Activated CD8-positive, alpha-beta T cell treated with anti-CD3 and anti-CD28 coated beads for 36 hours (primary cell): ENCODE measurements at regions not wholly inside any gene's neighbourhood (a gene's known extent, or its start where the extent isn't known, plus 50 kb on each side); places are given as distances from the start of the nearest gene placed in this dataset.

Experiments
- ATAC-seq: fragments of 200-7000 bp; cut with Tn5 transposase; one replicate; pipeline ENCODE4 v1.10.0; 2021; ENCODE audit warnings: mild to moderate bottlenecking, moderate library complexity
- CTCF ChIA-PET: fragments of 350-600 bp; sonication (Branson Sonifier 250); formaldehyde crosslinking; loops from one replicate; lab custom pipeline; 2021; ENCODE audit warnings: antibody characterized with exemption; lab: Charles Lee
- POLR2A ChIA-PET: fragments of 350-600 bp; sonication (Branson Sonifier 250); formaldehyde crosslinking; loops from one replicate; lab custom pipeline; 2021; ENCODE audit warnings: antibody characterized with exemption; lab: Charles Lee
- DNase-seq: peaks from one replicate; pipeline ENCODE4 v3.0.0-alpha.2; 2020
- H3K27ac Mint-ChIP-seq: one replicate; pipeline ENCODE4 v1.8.0; 2021; ENCODE audit warnings: mild to moderate bottlenecking, mixed read lengths
- H3K27me3 Mint-ChIP-seq: one replicate; pipeline ENCODE4 v1.8.0; 2021; ENCODE audit warnings: mixed read lengths
- H3K36me3 Mint-ChIP-seq: one replicate; pipeline ENCODE4 v1.8.0; 2021; ENCODE audit warnings: low read depth, mixed read lengths
- H3K4me1 Mint-ChIP-seq: one replicate; pipeline ENCODE4 v1.8.0; 2021; ENCODE audit warnings: low read depth, mixed read lengths
- H3K4me3 Mint-ChIP-seq: one replicate; pipeline ENCODE4 v1.8.0; 2021; ENCODE audit warnings: mild to moderate bottlenecking, moderate library complexity, mixed read lengths
- H3K9me3 Mint-ChIP-seq: one replicate; pipeline ENCODE4 v1.8.0; 2021; ENCODE audit warnings: mixed read lengths
- intact Hi-C: fragments of 100-400 bp; cut with micrococcal nuclease; formaldehyde crosslinking; loops from one replicate; pipeline ENCODE4 v1.10.0; 2022
- TF ChIP-seq, protein P1 (sequence below): fragments of 200-600 bp; IDR thresholded peaks from one replicate; pipeline ENCODE4 v1.8.0; 2022; ENCODE audit warnings: antibody characterized with exemption, mild to moderate bottlenecking

DNA sequence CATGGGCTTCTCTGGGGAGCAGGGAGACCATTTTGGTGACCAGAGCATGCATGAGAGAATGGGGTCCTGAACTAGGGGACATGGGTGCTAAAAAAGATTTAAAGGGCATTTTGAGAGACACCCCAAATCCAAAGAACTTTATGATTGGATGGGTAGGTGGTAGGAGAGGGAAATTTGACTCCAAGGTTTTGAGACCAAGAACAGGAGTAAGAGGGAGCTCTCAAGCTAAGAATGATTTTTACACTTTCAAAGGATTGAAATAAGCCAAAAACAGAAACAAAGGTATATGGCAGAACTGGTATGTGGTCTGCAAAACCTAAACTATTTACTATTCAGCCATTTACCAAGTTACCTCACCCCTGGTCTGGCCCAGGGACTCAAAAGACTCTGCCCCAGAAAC, 318.2 kb upstream of the CLINT1 start:
- intact Hi-C loops: loop anchor here (10.0 kb wide), 2 partner anchors 518 to 958 kb away; no protein-coding TSS in a partner anchor
- ChIA-PET POLR2A (no interaction called here), CTCF (interaction anchor here (1.2 to 6.0 kb wide), 3 partner anchors 88 to 929 kb away, joined by 3 to 46 read pairs (median 3); no protein-coding TSS in a partner anchor)
- no peak overlapping the region for H3K4me3 Mint-ChIP-seq
- H3K27ac Mint-ChIP-seq: no peak overlapping the region
- no peaks in the 10 kb centered on the region for H3K9me3 Mint-ChIP-seq
- TF ChIP-seq, protein P1, sequence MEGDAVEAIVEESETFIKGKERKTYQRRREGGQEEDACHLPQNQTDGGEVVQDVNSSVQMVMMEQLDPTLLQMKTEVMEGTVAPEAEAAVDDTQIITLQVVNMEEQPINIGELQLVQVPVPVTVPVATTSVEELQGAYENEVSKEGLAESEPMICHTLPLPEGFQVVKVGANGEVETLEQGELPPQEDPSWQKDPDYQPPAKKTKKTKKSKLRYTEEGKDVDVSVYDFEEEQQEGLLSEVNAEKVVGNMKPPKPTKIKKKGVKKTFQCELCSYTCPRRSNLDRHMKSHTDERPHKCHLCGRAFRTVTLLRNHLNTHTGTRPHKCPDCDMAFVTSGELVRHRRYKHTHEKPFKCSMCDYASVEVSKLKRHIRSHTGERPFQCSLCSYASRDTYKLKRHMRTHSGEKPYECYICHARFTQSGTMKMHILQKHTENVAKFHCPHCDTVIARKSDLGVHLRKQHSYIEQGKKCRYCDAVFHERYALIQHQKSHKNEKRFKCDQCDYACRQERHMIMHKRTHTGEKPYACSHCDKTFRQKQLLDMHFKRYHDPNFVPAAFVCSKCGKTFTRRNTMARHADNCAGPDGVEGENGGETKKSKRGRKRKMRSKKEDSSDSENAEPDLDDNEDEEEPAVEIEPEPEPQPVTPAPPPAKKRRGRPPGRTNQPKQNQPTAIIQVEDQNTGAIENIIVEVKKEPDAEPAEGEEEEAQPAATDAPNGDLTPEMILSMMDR: no peak
- H3K4me1 Mint-ChIP-seq: no peaks in the 10 kb centered on the region
- DNase-seq (no peak), ATAC-seq (no peak)
- no peaks in the 10 kb centered on the region for H3K36me3 Mint-ChIP-seq
- H3K27me3 Mint-ChIP-seq: no peaks in the 10 kb centered on the region

DNA sequence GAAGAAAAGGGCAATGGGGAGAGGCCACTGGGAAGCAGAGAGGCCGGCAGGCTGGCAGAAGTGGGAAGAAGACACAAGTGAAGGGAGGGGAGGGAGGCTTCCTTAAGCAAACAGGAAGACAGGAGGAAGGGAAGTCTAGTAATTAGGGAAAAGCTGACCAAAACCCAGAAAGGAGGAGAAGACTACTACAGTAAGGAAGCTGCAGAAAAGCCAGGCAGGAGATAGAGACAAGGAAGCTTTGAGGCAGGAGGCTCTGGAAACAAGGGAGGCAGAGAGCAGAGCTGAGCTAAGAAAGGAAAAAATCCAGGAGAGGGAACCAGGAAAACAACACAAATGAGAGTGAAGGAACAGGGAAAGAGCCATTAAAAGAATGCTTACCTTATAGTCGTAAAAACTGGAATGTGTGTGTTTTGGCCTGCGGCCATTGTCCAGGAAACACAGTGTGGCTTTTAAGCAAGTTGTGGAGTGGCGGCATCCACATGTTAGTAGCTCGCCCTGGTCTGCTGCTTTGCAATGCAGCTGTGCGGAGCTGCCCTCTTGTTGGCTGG, 317.1 kb upstream of the CLINT1 start:
- ATAC-seq (no peak), DNase-seq (no peak)
- H3K27me3 Mint-ChIP-seq: no peaks in the 10 kb centered on the region
- TF ChIP-seq, protein P1: no peak
- H3K4me3 Mint-ChIP-seq: no peak overlapping the region
- no peaks in the 10 kb centered on the region for H3K9me3 Mint-ChIP-seq
- ChIA-PET CTCF (interaction anchor here (1.0 to 6.0 kb wide), 9 partner anchors 29 to 956 kb away, joined by 3 to 46 read pairs (median 3); no protein-coding TSS in a partner anchor), POLR2A (interaction anchor here (0.5 to 0.8 kb wide), 2 partner anchors 9 to 923 kb away, joined by 3 read pairs; no protein-coding TSS in a partner anchor)
- no peak overlapping the region for H3K27ac Mint-ChIP-seq
- intact Hi-C loops: loop anchor here (10.0 kb wide), 2 partner anchors 519 to 959 kb away; no protein-coding TSS in a partner anchor
- no peaks in the 10 kb centered on the region for H3K4me1 Mint-ChIP-seq
- H3K36me3 Mint-ChIP-seq: no peaks in the 10 kb centered on the region

DNA sequence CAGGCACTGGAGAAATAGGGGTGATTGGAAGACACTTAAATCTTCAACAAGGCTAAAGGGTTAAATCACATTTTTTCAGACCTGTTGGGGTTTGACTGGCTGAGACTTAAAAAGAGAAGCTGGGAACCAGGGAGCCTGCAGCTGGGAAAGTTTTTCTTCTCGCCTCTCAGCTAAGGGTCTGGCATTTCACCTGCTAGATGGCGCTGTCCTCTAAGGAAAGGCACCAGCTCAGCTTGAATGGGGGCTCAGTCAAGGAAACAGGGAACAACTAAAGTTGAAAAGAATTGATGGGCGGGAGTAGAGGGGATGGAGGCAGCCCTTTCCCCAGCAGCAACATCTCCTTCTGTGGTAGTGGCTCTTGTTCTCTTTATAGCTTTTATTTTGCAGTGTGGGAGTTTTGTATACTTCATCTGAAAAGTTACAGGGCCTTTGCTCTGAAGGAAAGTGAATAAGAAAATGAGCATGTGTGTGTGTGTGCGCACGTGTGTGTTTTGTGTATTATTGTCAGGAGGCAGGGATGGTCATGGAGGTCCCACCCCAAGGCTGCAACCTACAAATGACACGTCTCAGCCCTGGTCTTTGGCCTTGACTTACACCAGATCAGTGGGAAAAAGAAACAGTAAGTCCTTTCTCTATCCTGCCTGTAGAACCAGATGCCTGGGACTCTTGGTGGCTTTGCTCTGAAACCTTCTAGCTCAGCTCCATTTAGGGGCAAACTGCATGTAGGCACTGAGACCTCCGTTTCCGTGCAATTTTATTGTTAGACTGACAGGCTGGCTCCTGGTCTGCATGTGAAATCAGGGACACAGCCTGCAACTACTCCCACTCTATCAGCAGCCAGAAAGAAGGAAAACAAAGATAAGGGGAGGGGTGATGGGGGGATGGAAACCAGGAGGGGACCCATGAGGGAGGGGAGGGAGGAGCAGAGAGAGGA, 316.2 kb upstream of the CLINT1 start:
- no peaks in the 10 kb centered on the region for H3K9me3 Mint-ChIP-seq
- peak; percentile 72 for DNase-seq
- intact Hi-C loops: loop anchor here (10.0 kb wide), 2 partner anchors 520 to 960 kb away; no protein-coding TSS in a partner anchor
- H3K36me3 Mint-ChIP-seq: no peaks in the 10 kb centered on the region
- ChIA-PET POLR2A (interaction anchor here (1.2 kb wide), 1 partner anchor 932 kb away, joined by 3 read pairs; no protein-coding TSS in a partner anchor), CTCF (interaction anchor here (0.6 to 6.0 kb wide), 25 partner anchors 28 to 982 kb away, joined by 3 to 46 read pairs (median 3); no protein-coding TSS in a partner anchor)
- H3K27me3 Mint-ChIP-seq: no peaks in the 10 kb centered on the region
- TF ChIP-seq, protein P1: peak; percentile 76
- H3K4me3 Mint-ChIP-seq: no peak overlapping the region
- no peaks in the 10 kb centered on the region for H3K4me1 Mint-ChIP-seq
- H3K27ac Mint-ChIP-seq: no peak overlapping the region
- ATAC-seq: peak; percentile 42

DNA sequence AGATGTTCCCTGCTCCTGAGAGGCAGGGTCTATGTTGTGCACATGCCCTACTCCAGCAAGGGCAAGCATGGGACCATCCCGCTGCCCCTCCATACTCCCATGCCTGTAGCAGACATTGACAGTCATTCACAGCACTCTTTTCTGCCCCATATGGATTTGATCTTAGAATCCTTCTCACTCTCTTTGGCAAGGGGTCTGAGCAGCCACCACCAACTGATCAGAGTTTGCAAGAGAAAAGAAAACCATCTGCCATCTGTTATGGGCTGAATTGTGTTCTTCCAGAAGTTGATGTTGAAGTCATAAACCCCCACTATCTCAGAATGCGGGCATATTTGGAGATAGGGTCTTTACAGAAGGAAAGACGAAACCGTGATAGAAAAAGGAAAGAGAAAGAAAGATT, 315.1 kb upstream of the CLINT1 start:
- no peaks in the 10 kb centered on the region for H3K4me1 Mint-ChIP-seq
- no peaks in the 10 kb centered on the region for H3K9me3 Mint-ChIP-seq
- CTCF ChIA-PET: interaction anchor here (0.8 to 6.0 kb wide), 8 partner anchors 54 to 959 kb away, joined by 3 to 46 read pairs (median 9); no protein-coding TSS in a partner anchor
- POLR2A ChIA-PET: no interaction called here
- TF ChIP-seq, protein P1: no peak
- intact Hi-C loops: loop anchor here (10.0 kb wide), 2 partner anchors 521 to 961 kb away; no protein-coding TSS in a partner anchor
- no peak for DNase-seq
- H3K4me3 Mint-ChIP-seq: no peak overlapping the region
- no peaks in the 10 kb centered on the region for H3K27me3 Mint-ChIP-seq
- no peaks in the 10 kb centered on the region for H3K36me3 Mint-ChIP-seq
- ATAC-seq: no peak
- no peak overlapping the region for H3K27ac Mint-ChIP-seq
